C4-2B (cell line): ENCODE measurements at regions not wholly inside any gene's neighbourhood (a gene's known extent, or its start where the extent isn't known, plus 50 kb on each side); places are given as distances from the start of the nearest gene placed in this dataset.

Source experiments
- CTCF ChIP-seq: fragments of 450-650 bp; conservative IDR thresholded peaks from 2 replicates; pipeline ENCODE4 v1.5.1; 2017; ENCODE audit warnings: mild to moderate bottlenecking
- ZFX ChIP-seq: fragments of 450-650 bp; IDR thresholded peaks from 2 replicates; pipeline ENCODE4 v1.6.1; 2017

- TF ChIP-seq CTCF = no peak
- no peak for TF ChIP-seq ZFX
These were observed 818.6 kb downstream of the TNS3 start for GRCh38 chr7:46763344-46763743.
